Bronchial epithelial cell (primary cell): ENCODE measurements at regions not wholly inside any gene's neighbourhood (a gene's known extent, or its start where the extent isn't known, plus 50 kb on each side); places are given as distances from the start of the nearest gene placed in this dataset.

ENCODE experiments used
- DNase-seq: peaks from one replicate; pipeline ENCODE4 v3.0.0-alpha.2; 2010; ENCODE audit warnings: low read depth
- FAIRE-seq: peaks from 2 replicates; lab custom pipeline; 2011; peaks lifted over from hg19 to GRCh38; lab: Jason Lieb, UNC
- H3K27me3 ChIP-seq: 2 replicates; pipeline ENCODE4 v1.5.1; 2011; ENCODE audit warnings: low read length; ENCODE audit not compliant: control insufficient read depth, insufficient read depth
- H3K36me3 ChIP-seq: 2 replicates; pipeline ENCODE4 v1.5.1; 2011; ENCODE audit warnings: low read length; ENCODE audit not compliant: control insufficient read depth, insufficient read depth
- H3K4me3 ChIP-seq: 2 replicates; pipeline ENCODE4 v1.5.1; 2011; ENCODE audit warnings: mild to moderate bottlenecking, low read depth, low read length, control low read depth
- TF ChIP-seq, protein P1 (sequence below): IDR thresholded peaks from 2 replicates; pipeline ENCODE4 v1.5.1; 2011; ENCODE audit warnings: mild to moderate bottlenecking, moderate library complexity, low read length, control low read depth, inconsistent platforms; ENCODE audit not compliant: insufficient read depth, severe bottlenecking

DNA sequence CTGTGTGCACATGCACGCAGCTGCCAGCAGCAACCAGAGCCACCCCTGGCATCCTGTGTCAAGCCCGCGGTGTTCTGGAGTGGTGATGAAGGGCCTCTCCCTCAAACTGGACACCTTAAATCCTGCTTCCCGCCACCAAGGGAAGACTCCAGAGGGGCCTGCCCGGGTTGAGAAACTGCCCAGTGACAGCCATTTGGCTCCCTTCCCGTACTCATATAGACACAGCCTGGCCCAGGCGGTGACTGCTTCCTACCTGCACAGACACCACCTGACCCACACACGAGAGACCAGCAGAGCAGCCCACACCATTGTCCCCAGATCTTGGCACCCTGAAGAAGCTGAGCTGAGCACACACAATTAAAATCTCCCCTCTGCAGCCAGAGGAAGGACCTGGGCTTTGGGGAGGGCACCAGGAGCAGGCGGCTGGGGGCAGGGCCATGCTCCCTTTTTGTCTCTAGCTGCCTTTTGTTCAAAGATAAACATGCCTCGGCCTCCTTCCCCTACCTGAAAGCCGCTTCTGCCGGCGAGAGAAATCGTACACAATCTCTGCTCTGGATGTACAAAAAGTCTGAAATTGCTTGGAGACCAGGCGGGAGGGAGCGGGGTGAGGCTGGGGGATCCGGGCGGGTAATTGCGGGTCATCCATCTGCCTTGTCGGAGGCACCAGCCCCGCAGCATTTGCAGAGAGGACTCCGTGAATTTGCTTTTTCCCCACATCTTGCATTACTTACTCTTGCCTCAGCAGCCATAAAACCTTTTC, 78.4 kb downstream of the TSPAN17 start:
- Histone ChIP-seq H3K36me3 (no peaks in the 10 kb centered on the region), H3K4me3 (no peak overlapping the region), H3K27me3 (peaks cover 17% of the 10 kb centered on the region)
- peak; percentile 11 for DNase-seq
- FAIRE-seq, result no peak
- TF ChIP-seq, protein P1, sequence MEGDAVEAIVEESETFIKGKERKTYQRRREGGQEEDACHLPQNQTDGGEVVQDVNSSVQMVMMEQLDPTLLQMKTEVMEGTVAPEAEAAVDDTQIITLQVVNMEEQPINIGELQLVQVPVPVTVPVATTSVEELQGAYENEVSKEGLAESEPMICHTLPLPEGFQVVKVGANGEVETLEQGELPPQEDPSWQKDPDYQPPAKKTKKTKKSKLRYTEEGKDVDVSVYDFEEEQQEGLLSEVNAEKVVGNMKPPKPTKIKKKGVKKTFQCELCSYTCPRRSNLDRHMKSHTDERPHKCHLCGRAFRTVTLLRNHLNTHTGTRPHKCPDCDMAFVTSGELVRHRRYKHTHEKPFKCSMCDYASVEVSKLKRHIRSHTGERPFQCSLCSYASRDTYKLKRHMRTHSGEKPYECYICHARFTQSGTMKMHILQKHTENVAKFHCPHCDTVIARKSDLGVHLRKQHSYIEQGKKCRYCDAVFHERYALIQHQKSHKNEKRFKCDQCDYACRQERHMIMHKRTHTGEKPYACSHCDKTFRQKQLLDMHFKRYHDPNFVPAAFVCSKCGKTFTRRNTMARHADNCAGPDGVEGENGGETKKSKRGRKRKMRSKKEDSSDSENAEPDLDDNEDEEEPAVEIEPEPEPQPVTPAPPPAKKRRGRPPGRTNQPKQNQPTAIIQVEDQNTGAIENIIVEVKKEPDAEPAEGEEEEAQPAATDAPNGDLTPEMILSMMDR, result no peak

DNA sequence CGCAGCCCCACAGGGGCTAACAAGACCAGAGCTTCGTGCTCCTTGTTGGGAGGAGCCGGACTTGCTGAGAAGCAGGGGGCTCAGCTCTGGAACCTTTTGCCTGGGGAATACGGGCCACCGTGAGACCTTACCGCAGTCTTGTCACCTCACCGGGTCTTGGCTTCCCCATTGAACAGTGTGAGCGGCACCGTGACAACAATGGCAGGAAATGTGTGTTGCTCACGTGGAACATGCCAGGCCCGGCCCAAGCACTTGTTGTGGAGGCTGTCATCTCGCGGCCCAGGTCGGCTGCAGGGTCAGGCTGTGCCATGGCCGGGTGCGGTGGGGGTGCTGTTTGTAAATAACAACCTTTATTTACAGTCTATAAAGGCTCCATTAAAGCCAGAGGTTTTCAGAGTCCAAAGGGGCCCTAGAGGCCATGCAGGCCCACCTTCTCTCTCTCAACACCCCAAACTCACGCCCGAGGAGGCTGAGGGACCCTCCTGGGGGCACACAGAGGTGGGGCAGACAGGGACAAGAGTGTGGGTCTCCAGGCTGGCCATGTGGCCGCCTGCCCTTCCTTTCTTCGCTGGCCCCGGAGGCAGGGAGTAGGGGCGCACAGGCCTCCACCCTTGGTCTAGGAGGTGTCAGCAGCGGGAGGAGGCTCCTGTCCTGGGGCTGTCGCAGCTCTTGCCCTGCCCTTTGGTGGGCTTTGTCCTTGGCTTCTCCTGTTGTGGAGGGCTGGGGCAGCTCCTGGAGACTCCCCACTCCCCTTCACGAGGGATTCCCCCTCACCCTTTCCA, 79.7 kb downstream of the TSPAN17 start:
- TF ChIP-seq, protein P1, result no peak
- Histone ChIP-seq H3K4me3 (no peak overlapping the region), H3K27me3 (peaks cover 18% of the 10 kb centered on the region), H3K36me3 (no peaks in the 10 kb centered on the region)
- FAIRE-seq (no peak), DNase-seq (no peak)

DNA sequence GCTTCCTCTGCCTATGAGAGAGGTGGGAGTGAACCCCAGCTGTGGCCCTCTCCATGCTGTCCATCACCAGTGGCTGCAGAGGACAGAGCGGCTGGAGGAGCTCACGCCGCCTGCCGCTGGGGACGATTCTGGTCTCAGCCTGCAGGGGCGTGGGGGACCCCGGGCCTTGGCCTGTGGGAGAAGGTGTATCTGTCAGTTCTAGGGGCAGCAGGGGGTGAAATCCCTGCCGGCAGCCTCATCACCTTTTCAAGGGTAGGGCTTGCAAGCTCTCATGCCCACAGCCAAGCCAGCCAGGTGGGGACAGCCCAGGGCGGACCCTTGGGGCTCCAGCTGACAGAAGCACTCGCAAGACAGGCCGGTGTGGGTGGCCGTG, 80.2 kb downstream of the TSPAN17 start:
- TF ChIP-seq, protein P1, result no peak
- Histone ChIP-seq H3K27me3 (peaks cover 20% of the 10 kb centered on the region), H3K36me3 (no peaks in the 10 kb centered on the region), H3K4me3 (no peak overlapping the region)
- DNase-seq, result no peak
- no peak for FAIRE-seq

DNA sequence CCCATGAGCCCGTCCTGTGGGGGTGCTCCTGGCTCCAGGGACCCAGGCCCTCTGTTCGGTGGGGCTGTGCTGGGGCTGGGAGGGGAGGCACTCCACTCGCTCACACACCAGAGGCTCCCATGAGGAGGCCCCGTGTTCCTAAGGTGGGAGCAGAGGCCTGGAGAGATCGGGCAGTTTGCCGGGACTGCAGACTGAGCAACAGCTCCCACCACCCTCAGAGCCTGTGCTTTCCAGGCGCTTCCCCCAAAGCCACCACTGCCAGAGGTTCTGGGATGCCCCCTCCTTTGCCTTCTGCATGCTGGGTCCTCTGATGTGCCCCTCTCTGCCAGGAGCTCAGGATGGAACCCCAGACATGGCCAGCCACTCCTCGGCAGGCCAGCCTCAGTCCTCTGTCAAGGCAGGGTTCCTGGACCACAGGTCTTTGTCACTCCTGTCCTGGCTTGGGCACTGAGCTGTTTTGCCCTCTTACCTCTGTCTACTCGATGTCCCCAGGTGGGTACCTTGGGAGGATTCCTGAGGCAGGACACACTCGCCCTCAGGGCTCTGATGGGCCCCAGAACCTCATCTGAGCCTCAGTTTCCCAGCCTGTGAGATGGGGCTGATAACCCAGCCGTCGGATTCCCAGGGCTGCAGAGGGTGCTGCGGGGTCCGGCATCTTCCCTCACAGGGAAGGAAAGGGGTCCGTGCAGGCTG, 80.8 kb downstream of the TSPAN17 start:
- FAIRE-seq (no peak), DNase-seq (no peak)
- Histone ChIP-seq H3K27me3 (peaks cover 17% of the 10 kb centered on the region), H3K36me3 (no peaks in the 10 kb centered on the region), H3K4me3 (no peak overlapping the region)
- TF ChIP-seq, protein P1, result no peak

DNA sequence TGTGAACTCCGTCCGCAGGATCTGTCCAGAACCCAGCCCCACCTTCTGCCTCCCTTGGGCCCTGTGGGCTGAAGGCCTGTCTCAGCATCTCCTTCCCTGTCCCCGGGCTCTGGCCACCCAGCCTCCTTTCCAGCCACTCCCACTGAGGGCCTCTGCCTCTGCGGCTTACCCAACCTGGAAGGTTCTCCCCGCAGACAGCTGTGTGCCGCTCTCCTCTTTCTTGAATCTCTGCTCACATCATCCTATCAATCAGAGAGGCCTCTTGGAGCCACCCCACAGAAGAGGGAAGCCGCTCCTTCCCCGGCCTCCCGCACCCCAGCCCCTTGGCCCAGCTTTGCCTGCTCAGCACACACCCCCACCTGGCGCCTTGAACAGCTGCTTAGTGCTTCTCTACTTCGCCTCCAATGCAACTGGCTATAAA, 81.5 kb upstream of the UNC5A start:
- DNase-seq (no peak), FAIRE-seq (no peak)
- no peak overlapping the region for H3K4me3 ChIP-seq
- peaks cover 14% of the 10 kb centered on the region for H3K27me3 ChIP-seq
- no peaks in the 10 kb centered on the region for H3K36me3 ChIP-seq
- TF ChIP-seq, protein P1, result no peak
